OCI-LY7 (cell line): ENCODE measurements at regions not wholly inside any gene's neighbourhood (a gene's known extent, or its start where the extent isn't known, plus 50 kb on each side); places are given as distances from the start of the nearest gene placed in this dataset.
"Not testable (repeated sequence)": the region's sequence is repeated elsewhere in the genome, so short reads cannot be mapped to it uniquely, and the experiment has no call there.

Source experiments
- BruUV-seq: library from RNA; stranded (reverse); fragments of 400-500 nt; replicated peaks from 2 replicates; lab custom pipeline; 2021; lab: Mats Ljungman, UMichigan
- CTCF ChIA-PET: fragments of 300-600 bp; sonication (Branson Sonifier 250); formaldehyde crosslinking; loops from one replicate; lab custom pipeline; 2022; ENCODE audit warnings: antibody characterized with exemption; ENCODE audit not compliant: unreplicated experiment; lab: Charles Lee
- POLR2A ChIA-PET: fragments of 300-600 bp; sonication (Branson Sonifier 250); formaldehyde crosslinking; loops from one replicate; lab custom pipeline; 2022; ENCODE audit warnings: antibody characterized with exemption; lab: Charles Lee
- DNase-seq: peaks from one replicate; pipeline ENCODE4 v3.0.0-alpha.2; 2015; ENCODE audit warnings: low spot score
- H2AFZ ChIP-seq: fragments of 200-600 bp; sonication (generic), shearing (Covaris generic); 2 replicates; pipeline ENCODE4 v1.6.1; 2014; ENCODE audit warnings: mild to moderate bottlenecking, antibody characterized with exemption, low read length, moderate library complexity
- H3K27ac ChIP-seq: fragments of 200-600 bp; sonication (generic); 2 replicates; pipeline ENCODE4 v1.5.1; 2014; ENCODE audit warnings: mixed run types, low read depth, mild to moderate bottlenecking, moderate library complexity, low read length, inconsistent platforms; ENCODE audit not compliant: poor library complexity, severe bottlenecking
- H3K36me3 ChIP-seq: fragments of 200-600 bp; sonication (generic); 2 replicates; pipeline ENCODE4 v1.6.1; 2014; ENCODE audit warnings: mild to moderate bottlenecking, antibody characterized with exemption, low read length, moderate library complexity, mixed read lengths; ENCODE audit not compliant: insufficient read depth
- H3K4me1 ChIP-seq: fragments of 200-600 bp; sonication (generic); 2 replicates; pipeline ENCODE4 v1.5.1; 2014; ENCODE audit warnings: mild to moderate bottlenecking, low read length; ENCODE audit not compliant: insufficient read depth, poor library complexity, severe bottlenecking
- H3K4me2 ChIP-seq: fragments of 200-600 bp; sonication (generic); 2 replicates; pipeline ENCODE4 v1.6.1; 2014; ENCODE audit warnings: mild to moderate bottlenecking, low read length
- H3K4me3 ChIP-seq: fragments of 200-600 bp; sonication (generic); 2 replicates; pipeline ENCODE4 v1.5.1; 2014; ENCODE audit warnings: mild to moderate bottlenecking, low read depth, low read length; ENCODE audit not compliant: poor library complexity, severe bottlenecking
- H3K79me2 ChIP-seq: fragments of 200-600 bp; sonication (generic); 2 replicates; pipeline ENCODE4 v1.6.1; 2016; ENCODE audit warnings: low read depth, mild to moderate bottlenecking, low read length, moderate library complexity, mixed read lengths; ENCODE audit not compliant: insufficient read depth
- H3K9me2 ChIP-seq: fragments of 200-600 bp; sonication (generic); 2 replicates; pipeline ENCODE4 v1.6.1; 2016; ENCODE audit warnings: mild to moderate bottlenecking, low read length, mixed read lengths; ENCODE audit not compliant: insufficient read depth
- H3K9me3 ChIP-seq: fragments of 200-600 bp; sonication (generic); 2 replicates; pipeline ENCODE4 v1.6.1; 2014; ENCODE audit warnings: mild to moderate bottlenecking, mixed run types, low read length, mixed read lengths
- H4K20me1 ChIP-seq: fragments of 200-600 bp; sonication (generic); 2 replicates; pipeline ENCODE4 v1.6.1; 2014; ENCODE audit warnings: mild to moderate bottlenecking, antibody characterized with exemption, low read length, moderate library complexity, mixed read lengths; ENCODE audit not compliant: insufficient read depth
- CTCF ChIP-seq: fragments of 200-600 bp; sonication (generic); conservative IDR thresholded peaks from 2 replicates; pipeline ENCODE4 v1.5.1; 2014; ENCODE audit warnings: mild to moderate bottlenecking, antibody characterized with exemption, low read length, moderate library complexity, mixed read lengths
- EZH2phosphoT487 ChIP-seq: fragments of 200-600 bp; sonication (generic); IDR thresholded peaks from 2 replicates; pipeline ENCODE4 v1.6.1; 2018; ENCODE audit warnings: low read depth, borderline replicate concordance, mild to moderate bottlenecking, mixed run types, antibody characterized with exemption, low read length, moderate library complexity, mixed read lengths
- intact Hi-C: fragments of 100-400 bp; cut with micrococcal nuclease; formaldehyde crosslinking; loops from one replicate; pipeline ENCODE4 v1.10.0; 2022; ENCODE audit not compliant: unreplicated experiment

GRCh38 chr1:94754570-94754969 is 65.6 kb upstream of the SLC44A3 start:
- H4K20me1 ChIP-seq, result no peaks in the 10 kb centered on the region
- H3K9me2 ChIP-seq, result no peaks in the 10 kb centered on the region
- H3K4me2 ChIP-seq, result no peak overlapping the region
- no TSS peak for BruUV-seq
- H3K4me3 ChIP-seq, result no peak overlapping the region
- H2AFZ ChIP-seq, result no peak overlapping the region
- DNase-seq, result no peak
- H3K36me3 ChIP-seq, result no peaks in the 10 kb centered on the region
- H3K79me2 ChIP-seq, result no peaks in the 10 kb centered on the region
- CTCF ChIA-PET, result no interaction called here
- no peak overlapping the region for H3K27ac ChIP-seq
- POLR2A ChIA-PET, result no interaction called here
- TF ChIP-seq CTCF (no peak), EZH2phosphoT487 (no peak)
- peaks cover 3% of the 10 kb centered on the region for H3K4me1 ChIP-seq
- no peaks in the 10 kb centered on the region for H3K9me3 ChIP-seq
- intact Hi-C loops, result no loop called here

GRCh38 chr1:94754095-94754494 is 66.1 kb upstream of the SLC44A3 start:
- intact Hi-C loops, result no loop called here
- BruUV-seq, result no TSS peak
- Histone ChIP-seq H3K27ac (no peak overlapping the region), H3K79me2 (no peaks in the 10 kb centered on the region), H2AFZ (no peak overlapping the region), H3K9me3 (no peaks in the 10 kb centered on the region), H4K20me1 (no peaks in the 10 kb centered on the region), H3K4me2 (no peak overlapping the region), H3K9me2 (no peaks in the 10 kb centered on the region), H3K4me1 (peaks cover 3% of the 10 kb centered on the region), H3K4me3 (no peak overlapping the region), H3K36me3 (no peaks in the 10 kb centered on the region)
- CTCF ChIA-PET, result no interaction called here
- TF ChIP-seq CTCF (no peak), EZH2phosphoT487 (no peak)
- POLR2A ChIA-PET, result no interaction called here
- no peak for DNase-seq

GRCh38 chr1:94753171-94753972 is 66.8 kb upstream of the SLC44A3 start:
- H3K27ac ChIP-seq, result no peak overlapping the region
- H4K20me1 ChIP-seq, result no peaks in the 10 kb centered on the region
- no peaks in the 10 kb centered on the region for H3K79me2 ChIP-seq
- H3K4me3 ChIP-seq, result no peak overlapping the region
- TF ChIP-seq EZH2phosphoT487, result no peak
- no peak for TF ChIP-seq CTCF
- H3K4me2 ChIP-seq, result no peak overlapping the region
- POLR2A ChIA-PET, result no interaction called here
- BruUV-seq, result no TSS peak
- intact Hi-C loops, result no loop called here
- no peaks in the 10 kb centered on the region for H3K9me2 ChIP-seq
- CTCF ChIA-PET, result no interaction called here
- H3K36me3 ChIP-seq, result no peaks in the 10 kb centered on the region
- no peak for DNase-seq
- H3K9me3 ChIP-seq, result no peaks in the 10 kb centered on the region
- no peak overlapping the region for H2AFZ ChIP-seq
- peaks cover 3% of the 10 kb centered on the region for H3K4me1 ChIP-seq

GRCh38 chr1:94751483-94751882 is 68.7 kb upstream of the SLC44A3 start:
- intact Hi-C loops, H3K79me2 ChIP-seq, H3K4me3 ChIP-seq, H3K4me2 ChIP-seq, H4K20me1 ChIP-seq, BruUV-seq, H2AFZ ChIP-seq, CTCF ChIA-PET, DNase-seq, H3K36me3 ChIP-seq, H3K4me1 ChIP-seq, H3K9me3 ChIP-seq, H3K9me2 ChIP-seq, H3K27ac ChIP-seq, POLR2A ChIA-PET: not testable (repeated sequence)
